ENCODE measurements at regions not wholly inside any gene's neighbourhood (a gene's known extent, or its start where the extent isn't known, plus 50 kb on each side); places are given as distances from the start of the nearest gene placed in this dataset.

DNA sequence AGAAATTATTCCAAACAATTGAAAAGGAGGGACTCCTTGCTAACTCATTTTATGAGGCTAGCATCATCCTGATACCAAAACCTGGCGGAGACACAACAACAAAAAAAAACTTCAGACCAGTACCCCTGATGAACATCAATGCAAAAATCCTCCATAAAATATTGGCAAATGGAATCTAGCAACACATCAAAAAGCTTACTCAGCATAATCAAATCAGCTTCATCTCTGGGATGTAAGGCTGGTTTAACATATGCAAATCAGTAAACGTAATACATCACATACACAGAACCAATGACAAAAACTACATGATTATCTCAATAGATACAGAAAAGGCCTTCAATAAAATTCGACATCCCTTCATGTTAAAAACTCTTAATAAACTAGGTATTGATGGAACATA is 440.1 kb downstream of the NUF2 start:
- H3K79me2 ChIP-seq (ENCODE audit: insufficient read depth, low read length) = no peaks in the 10 kb centered on the region
- no peak overlapping the region for H2BK12ac ChIP-seq (ENCODE audit: insufficient read length, low read depth, low read length)
- no peaks in the 10 kb centered on the region for H3K79me1 ChIP-seq (ENCODE audit: insufficient read depth, low read depth, low read length, poor library complexity, severe bottlenecking)
- no CpG with 5 or more reads among the region's 3 CpGs for WGBS (ENCODE audit: extremely low coverage, insufficient read length, low lambda C conversion rate)
- H3K4ac ChIP-seq (ENCODE audit: low read depth, low read length) = no peak overlapping the region
- H2AFZ ChIP-seq (ENCODE audit: low read length) = no peak overlapping the region
- H3K4me1 Mint-ChIP-seq = no peaks in the 10 kb centered on the region
- no peak for DNase-seq
- TF ChIP-seq, protein P1, sequence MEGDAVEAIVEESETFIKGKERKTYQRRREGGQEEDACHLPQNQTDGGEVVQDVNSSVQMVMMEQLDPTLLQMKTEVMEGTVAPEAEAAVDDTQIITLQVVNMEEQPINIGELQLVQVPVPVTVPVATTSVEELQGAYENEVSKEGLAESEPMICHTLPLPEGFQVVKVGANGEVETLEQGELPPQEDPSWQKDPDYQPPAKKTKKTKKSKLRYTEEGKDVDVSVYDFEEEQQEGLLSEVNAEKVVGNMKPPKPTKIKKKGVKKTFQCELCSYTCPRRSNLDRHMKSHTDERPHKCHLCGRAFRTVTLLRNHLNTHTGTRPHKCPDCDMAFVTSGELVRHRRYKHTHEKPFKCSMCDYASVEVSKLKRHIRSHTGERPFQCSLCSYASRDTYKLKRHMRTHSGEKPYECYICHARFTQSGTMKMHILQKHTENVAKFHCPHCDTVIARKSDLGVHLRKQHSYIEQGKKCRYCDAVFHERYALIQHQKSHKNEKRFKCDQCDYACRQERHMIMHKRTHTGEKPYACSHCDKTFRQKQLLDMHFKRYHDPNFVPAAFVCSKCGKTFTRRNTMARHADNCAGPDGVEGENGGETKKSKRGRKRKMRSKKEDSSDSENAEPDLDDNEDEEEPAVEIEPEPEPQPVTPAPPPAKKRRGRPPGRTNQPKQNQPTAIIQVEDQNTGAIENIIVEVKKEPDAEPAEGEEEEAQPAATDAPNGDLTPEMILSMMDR (conservative IDR thresholded peaks at IDR 0.05) = no peak
- no peak overlapping the region for H3K56ac ChIP-seq (ENCODE audit: insufficient read length, low read depth, low read length)
- no peak overlapping the region for H4K91ac ChIP-seq (ENCODE audit: insufficient read length, low read depth, low read length)
- no peak overlapping the region for H2BK120ac ChIP-seq (ENCODE audit: low read depth, low read length, poor library complexity, severe bottlenecking)
- no peak overlapping the region for H2BK20ac ChIP-seq (ENCODE audit: low read depth, low read length, poor library complexity, severe bottlenecking)
- H3K4me3 Mint-ChIP-seq = no peak overlapping the region
- no peaks in the 10 kb centered on the region for H3K9me3 ChIP-seq (ENCODE audit: control insufficient read depth, low read depth, low read length)
- H4K20me1 ChIP-seq (ENCODE audit: control insufficient read depth, insufficient read depth, insufficient read length) = no peaks in the 10 kb centered on the region
- H3K9ac ChIP-seq (ENCODE audit: extremely low read depth, insufficient read length, low read length) = no peak overlapping the region
- no peak overlapping the region for H3K18ac ChIP-seq (ENCODE audit: insufficient read length, low read depth, low read length)
- H3K23ac ChIP-seq (ENCODE audit: insufficient read length, low read depth, low read length) = no peak overlapping the region
- H3K27me3 Mint-ChIP-seq (ENCODE audit: low read depth) = no peaks in the 10 kb centered on the region; the same call in 1 of the 2 replicates
- H3K9me3 Mint-ChIP-seq = peaks cover 17% of the 10 kb centered on the region in 2 experiments
- H2BK5ac ChIP-seq (ENCODE audit: insufficient read length, low read length) = no peak overlapping the region
- H3K4me1 ChIP-seq (ENCODE audit: insufficient read depth, low read length) = no peaks in the 10 kb centered on the region
- H3K4me2 ChIP-seq (ENCODE audit: insufficient read depth, insufficient read length, low read length) = no peak overlapping the region
- H3T11ph ChIP-seq (ENCODE audit: low read length) = no peak overlapping the region
- no peak overlapping the region for H4K5ac ChIP-seq (ENCODE audit: insufficient read length, low read depth, low read length)
- no peaks in the 10 kb centered on the region for H3K23me2 ChIP-seq (ENCODE audit: insufficient read length, low read depth, low read length, poor library complexity, severe bottlenecking)
- no peak overlapping the region for H2BK15ac ChIP-seq (ENCODE audit: low read depth, low read length)
- H3K27me3 ChIP-seq (ENCODE audit: insufficient read depth, low read length) = no peaks in the 10 kb centered on the region
- H3K36me3 Mint-ChIP-seq (ENCODE audit: insufficient read depth in 1 of 3, low read depth in 3 of 3) = peaks cover 1 to 25% (median 6%) of the 10 kb centered on the region in 3 experiments
- no peak overlapping the region for H3K27ac ChIP-seq (ENCODE audit: insufficient read length, low read depth, low read length)
- no peak overlapping the region for H4K8ac ChIP-seq (replicated peaks; ENCODE audit: insufficient read length, low read depth, low read length)
- H2AK5ac ChIP-seq (ENCODE audit: insufficient read length, low read length) = no peak overlapping the region
- no peak overlapping the region for H3K27ac Mint-ChIP-seq
- H3K14ac ChIP-seq (ENCODE audit: insufficient read depth, low read length) = no peak overlapping the region
